GM12878 (cell line): ENCODE measurements at regions not wholly inside any gene's neighbourhood (a gene's known extent, or its start where the extent isn't known, plus 50 kb on each side); places are given as distances from the start of the nearest gene placed in this dataset.

ENCODE experiments used
- CTCF ChIP-seq, 3 experiments: IDR thresholded peaks in 2 of 3; conservative IDR thresholded peaks in 1 of 3; 2 replicates each; pipeline ENCODE4 v1.5.1; 2011; ENCODE audit warnings: low read depth in 3 of 3, low read length in 3 of 3, mild to moderate bottlenecking in 3 of 3, control low read depth in 2 of 3, moderate library complexity in 2 of 3, inconsistent platforms in 1 of 3, mixed read lengths in 1 of 3; ENCODE audit not compliant: control insufficient read depth in 2 of 3, insufficient read depth in 1 of 3; ENCODE audit errors: extremely low read depth in 1 of 3
- DPF2 ChIP-seq: fragments of 450-650 bp; IDR thresholded peaks from 2 replicates; pipeline ENCODE4 v1.6.1; 2017; ENCODE audit warnings: mild to moderate bottlenecking
- NRF1 ChIP-seq: conservative IDR thresholded peaks from 2 replicates; pipeline ENCODE4 v1.6.1; 2011; ENCODE audit warnings: mild to moderate bottlenecking, low read depth, low read length, improper control_type of control experiment
- POLR2A ChIP-seq: IDR thresholded peaks from 2 replicates; pipeline ENCODE4 v1.6.1; 2011; ENCODE audit warnings: low read depth, mild to moderate bottlenecking, low read length
- POLR2AphosphoS5 ChIP-seq: IDR thresholded peaks from 2 replicates; pipeline ENCODE4 v1.6.1; 2011; ENCODE audit warnings: mild to moderate bottlenecking, low read length, inconsistent platforms
- SMAD1 ChIP-seq: fragments of 450-650 bp; IDR thresholded peaks from 2 replicates; pipeline ENCODE4 v1.6.1; 2018; ENCODE audit warnings: mild to moderate bottlenecking, low read depth; ENCODE audit not compliant: partially characterized antibody
- YY1 ChIP-seq: IDR thresholded peaks from 2 replicates; pipeline ENCODE4 v1.6.1; 2011; ENCODE audit warnings: low read depth, mild to moderate bottlenecking, low read length
- TF ChIP-seq, protein P1 (sequence below): IDR thresholded peaks from 2 replicates; pipeline ENCODE4 v1.6.1; 2012; ENCODE audit warnings: low read depth, low read length, improper control_type of control experiment
- TF ChIP-seq, protein P2 (sequence below): IDR thresholded peaks from 2 replicates; pipeline ENCODE4 v1.6.1; 2012; ENCODE audit warnings: low read depth, low read length, improper control_type of control experiment

- TF ChIP-seq, protein P1, sequence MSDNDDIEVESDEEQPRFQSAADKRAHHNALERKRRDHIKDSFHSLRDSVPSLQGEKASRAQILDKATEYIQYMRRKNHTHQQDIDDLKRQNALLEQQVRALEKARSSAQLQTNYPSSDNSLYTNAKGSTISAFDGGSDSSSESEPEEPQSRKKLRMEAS = no peak
- TF ChIP-seq DPF2 (no peak), POLR2A (no peak), CTCF (IDR thresholded peaks at IDR 0.05 in 2 of 3, conservative IDR thresholded peaks at IDR 0.05 in 1 of 3; ENCODE audit: control insufficient read depth in 2 of 3, extremely low read depth in 1 of 3, insufficient read depth in 1 of 3, low read depth in 3 of 3, low read length in 3 of 3) (no peak), SMAD1 (no peak), YY1 (no peak), NRF1 (no peak), POLR2AphosphoS5 (no peak)
- TF ChIP-seq, protein P2, sequence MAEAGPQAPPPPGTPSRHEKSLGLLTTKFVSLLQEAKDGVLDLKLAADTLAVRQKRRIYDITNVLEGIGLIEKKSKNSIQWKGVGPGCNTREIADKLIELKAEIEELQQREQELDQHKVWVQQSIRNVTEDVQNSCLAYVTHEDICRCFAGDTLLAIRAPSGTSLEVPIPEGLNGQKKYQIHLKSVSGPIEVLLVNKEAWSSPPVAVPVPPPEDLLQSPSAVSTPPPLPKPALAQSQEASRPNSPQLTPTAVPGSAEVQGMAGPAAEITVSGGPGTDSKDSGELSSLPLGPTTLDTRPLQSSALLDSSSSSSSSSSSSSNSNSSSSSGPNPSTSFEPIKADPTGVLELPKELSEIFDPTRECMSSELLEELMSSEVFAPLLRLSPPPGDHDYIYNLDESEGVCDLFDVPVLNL = no peak
These were observed 316.7 kb downstream of the BRINP2 start for GRCh38 chr1:177487481-177487880.
